ENCODE measurements at regions not wholly inside any gene's neighbourhood (a gene's known extent, or its start where the extent isn't known, plus 50 kb on each side); places are given as distances from the start of the nearest gene placed in this dataset.

DNA sequence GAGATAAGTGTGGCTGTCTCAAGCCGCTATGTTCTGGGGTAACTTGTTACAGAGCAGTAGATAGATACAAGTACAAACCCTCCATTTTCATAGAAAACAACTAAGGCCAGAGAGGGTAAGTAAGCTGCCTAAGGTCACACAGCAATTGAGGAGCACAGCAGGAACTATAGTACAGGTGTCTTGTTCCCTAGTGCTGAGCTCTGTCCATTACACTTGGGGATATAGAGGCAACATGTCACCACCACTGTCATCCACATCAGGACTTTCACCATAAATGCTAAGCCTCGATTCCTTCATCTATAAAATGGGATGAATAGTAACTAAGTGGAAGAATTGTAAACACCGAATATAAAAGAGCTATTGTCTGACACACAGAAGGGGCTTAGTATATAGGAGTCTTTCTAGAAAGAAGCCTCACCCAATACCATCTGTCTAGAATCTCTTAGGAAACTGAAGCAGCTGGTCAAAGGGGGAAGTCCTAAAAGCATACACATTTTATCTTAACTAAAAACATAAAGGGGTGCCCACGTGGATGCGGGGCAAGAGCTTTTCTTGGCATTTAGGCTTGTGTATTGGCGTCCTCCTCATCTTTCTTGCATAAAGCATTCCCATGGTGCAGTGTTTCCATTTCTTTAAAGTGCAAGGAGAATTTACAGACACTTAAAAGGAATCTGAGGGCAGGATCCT, 93.8 kb upstream of the ALX4 start:
- H3K27ac Mint-ChIP-seq: no peak overlapping the region
- H3K4me3 Mint-ChIP-seq: no peak overlapping the region
- TF ChIP-seq RORB (CRISPR knock-in tag; IDR thresholded peaks at IDR 0.05) (no peak), CBFB (CRISPR knock-in tag; IDR thresholded peaks at IDR 0.05; ENCODE audit: low read depth) (no peak), ZNF671 (CRISPR knock-in tag; IDR thresholded peaks at IDR 0.05) (no peak)
- no peaks in the 10 kb centered on the region for H3K36me3 Mint-ChIP-seq
- POLR2A ChIA-PET: interaction anchor here (0.6 kb wide), 1 partner anchor 243 kb away, joined by 3 read pairs; no protein-coding TSS in a partner anchor
- CTCF ChIA-PET: interaction anchor here (1.2 kb wide), 1 partner anchor 14 kb away, joined by 3 read pairs; no protein-coding TSS in a partner anchor
- no peak for DNase-seq (ENCODE audit: low spot score)
- peaks cover 6% of the 10 kb centered on the region for H3K9me3 Mint-ChIP-seq
- peaks cover 6% of the 10 kb centered on the region for H3K27me3 Mint-ChIP-seq (ENCODE audit: low read depth)
- peaks cover 7% of the 10 kb centered on the region for H3K4me1 Mint-ChIP-seq
- no peak for ATAC-seq

DNA sequence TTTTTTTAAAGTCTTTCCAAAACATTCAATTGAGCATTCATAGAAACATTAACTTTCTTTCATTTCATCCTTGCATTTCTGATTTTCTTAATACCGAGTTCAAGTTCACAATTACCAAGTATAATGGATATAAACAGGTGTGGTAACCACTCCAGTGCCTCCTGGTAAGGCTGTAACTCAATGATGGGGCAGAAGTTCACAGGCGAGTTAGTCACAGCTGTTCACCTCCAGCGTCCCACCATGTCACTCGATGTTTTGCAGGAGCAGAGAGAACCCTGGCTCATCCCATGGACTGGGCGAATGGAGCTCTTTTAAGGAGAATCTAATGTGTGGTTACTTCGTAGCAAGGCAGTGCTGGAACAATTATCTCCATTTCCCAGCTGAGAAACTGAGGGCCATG, 94.4 kb upstream of the ALX4 start:
- CTCF ChIA-PET: interaction anchor here (1.2 kb wide), 1 partner anchor 15 kb away, joined by 3 read pairs; no protein-coding TSS in a partner anchor

More for the DNA sequence above, 94.4 kb upstream of the ALX4 start:
- H3K4me1 Mint-ChIP-seq: peaks cover 7% of the 10 kb centered on the region
- DNase-seq (ENCODE audit: low spot score) (no peak), ATAC-seq (no peak)
- POLR2A ChIA-PET: interaction anchor here (0.6 kb wide), 1 partner anchor 242 kb away, joined by 3 read pairs; no protein-coding TSS in a partner anchor
- peaks cover 6% of the 10 kb centered on the region for H3K27me3 Mint-ChIP-seq (ENCODE audit: low read depth)
- H3K4me3 Mint-ChIP-seq: no peak overlapping the region
- no peak overlapping the region for H3K27ac Mint-ChIP-seq
- peaks cover 6% of the 10 kb centered on the region for H3K9me3 Mint-ChIP-seq
- TF ChIP-seq, protein P1, sequence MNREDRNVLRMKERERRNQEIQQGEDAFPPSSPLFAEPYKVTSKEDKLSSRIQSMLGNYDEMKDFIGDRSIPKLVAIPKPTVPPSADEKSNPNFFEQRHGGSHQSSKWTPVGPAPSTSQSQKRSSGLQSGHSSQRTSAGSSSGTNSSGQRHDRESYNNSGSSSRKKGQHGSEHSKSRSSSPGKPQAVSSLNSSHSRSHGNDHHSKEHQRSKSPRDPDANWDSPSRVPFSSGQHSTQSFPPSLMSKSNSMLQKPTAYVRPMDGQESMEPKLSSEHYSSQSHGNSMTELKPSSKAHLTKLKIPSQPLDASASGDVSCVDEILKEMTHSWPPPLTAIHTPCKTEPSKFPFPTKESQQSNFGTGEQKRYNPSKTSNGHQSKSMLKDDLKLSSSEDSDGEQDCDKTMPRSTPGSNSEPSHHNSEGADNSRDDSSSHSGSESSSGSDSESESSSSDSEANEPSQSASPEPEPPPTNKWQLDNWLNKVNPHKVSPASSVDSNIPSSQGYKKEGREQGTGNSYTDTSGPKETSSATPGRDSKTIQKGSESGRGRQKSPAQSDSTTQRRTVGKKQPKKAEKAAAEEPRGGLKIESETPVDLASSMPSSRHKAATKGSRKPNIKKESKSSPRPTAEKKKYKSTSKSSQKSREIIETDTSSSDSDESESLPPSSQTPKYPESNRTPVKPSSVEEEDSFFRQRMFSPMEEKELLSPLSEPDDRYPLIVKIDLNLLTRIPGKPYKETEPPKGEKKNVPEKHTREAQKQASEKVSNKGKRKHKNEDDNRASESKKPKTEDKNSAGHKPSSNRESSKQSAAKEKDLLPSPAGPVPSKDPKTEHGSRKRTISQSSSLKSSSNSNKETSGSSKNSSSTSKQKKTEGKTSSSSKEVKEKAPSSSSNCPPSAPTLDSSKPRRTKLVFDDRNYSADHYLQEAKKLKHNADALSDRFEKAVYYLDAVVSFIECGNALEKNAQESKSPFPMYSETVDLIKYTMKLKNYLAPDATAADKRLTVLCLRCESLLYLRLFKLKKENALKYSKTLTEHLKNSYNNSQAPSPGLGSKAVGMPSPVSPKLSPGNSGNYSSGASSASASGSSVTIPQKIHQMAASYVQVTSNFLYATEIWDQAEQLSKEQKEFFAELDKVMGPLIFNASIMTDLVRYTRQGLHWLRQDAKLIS (CRISPR knock-in tag; IDR thresholded peaks at IDR 0.05; ENCODE audit: borderline replicate concordance): no peak
- TF ChIP-seq ZNF263 (CRISPR knock-in tag; IDR thresholded peaks at IDR 0.05; ENCODE audit: low read depth) (no peak), ESRRA (CRISPR knock-in tag; IDR thresholded peaks at IDR 0.05; ENCODE audit: borderline replicate concordance) (no peak), JUN (CRISPR knock-in tag; IDR thresholded peaks at IDR 0.05) (no peak), OVOL2 (CRISPR knock-in tag; IDR thresholded peaks at IDR 0.05; ENCODE audit: borderline replicate concordance) (no peak), ZNF671 (CRISPR knock-in tag; IDR thresholded peaks at IDR 0.05) (no peak), SMAD4 (CRISPR knock-in tag; IDR thresholded peaks at IDR 0.05) (no peak), IRF2 (CRISPR knock-in tag; IDR thresholded peaks at IDR 0.05; ENCODE audit: borderline replicate concordance, low read depth) (no peak), RELA (CRISPR knock-in tag; IDR thresholded peaks at IDR 0.05; ENCODE audit: borderline replicate concordance) (no peak), EMX1 (CRISPR knock-in tag; IDR thresholded peaks at IDR 0.05) (no peak), TP53 (CRISPR knock-in tag; IDR thresholded peaks at IDR 0.05) (no peak), CBFB (CRISPR knock-in tag; IDR thresholded peaks at IDR 0.05; ENCODE audit: low read depth) (no peak)
- TF ChIP-seq, protein P2, sequence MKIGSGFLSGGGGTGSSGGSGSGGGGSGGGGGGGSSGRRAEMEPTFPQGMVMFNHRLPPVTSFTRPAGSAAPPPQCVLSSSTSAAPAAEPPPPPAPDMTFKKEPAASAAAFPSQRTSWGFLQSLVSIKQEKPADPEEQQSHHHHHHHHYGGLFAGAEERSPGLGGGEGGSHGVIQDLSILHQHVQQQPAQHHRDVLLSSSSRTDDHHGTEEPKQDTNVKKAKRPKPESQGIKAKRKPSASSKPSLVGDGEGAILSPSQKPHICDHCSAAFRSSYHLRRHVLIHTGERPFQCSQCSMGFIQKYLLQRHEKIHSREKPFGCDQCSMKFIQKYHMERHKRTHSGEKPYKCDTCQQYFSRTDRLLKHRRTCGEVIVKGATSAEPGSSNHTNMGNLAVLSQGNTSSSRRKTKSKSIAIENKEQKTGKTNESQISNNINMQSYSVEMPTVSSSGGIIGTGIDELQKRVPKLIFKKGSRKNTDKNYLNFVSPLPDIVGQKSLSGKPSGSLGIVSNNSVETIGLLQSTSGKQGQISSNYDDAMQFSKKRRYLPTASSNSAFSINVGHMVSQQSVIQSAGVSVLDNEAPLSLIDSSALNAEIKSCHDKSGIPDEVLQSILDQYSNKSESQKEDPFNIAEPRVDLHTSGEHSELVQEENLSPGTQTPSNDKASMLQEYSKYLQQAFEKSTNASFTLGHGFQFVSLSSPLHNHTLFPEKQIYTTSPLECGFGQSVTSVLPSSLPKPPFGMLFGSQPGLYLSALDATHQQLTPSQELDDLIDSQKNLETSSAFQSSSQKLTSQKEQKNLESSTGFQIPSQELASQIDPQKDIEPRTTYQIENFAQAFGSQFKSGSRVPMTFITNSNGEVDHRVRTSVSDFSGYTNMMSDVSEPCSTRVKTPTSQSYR (CRISPR knock-in tag; IDR thresholded peaks at IDR 0.05): no peak
- TF ChIP-seq, protein P3, sequence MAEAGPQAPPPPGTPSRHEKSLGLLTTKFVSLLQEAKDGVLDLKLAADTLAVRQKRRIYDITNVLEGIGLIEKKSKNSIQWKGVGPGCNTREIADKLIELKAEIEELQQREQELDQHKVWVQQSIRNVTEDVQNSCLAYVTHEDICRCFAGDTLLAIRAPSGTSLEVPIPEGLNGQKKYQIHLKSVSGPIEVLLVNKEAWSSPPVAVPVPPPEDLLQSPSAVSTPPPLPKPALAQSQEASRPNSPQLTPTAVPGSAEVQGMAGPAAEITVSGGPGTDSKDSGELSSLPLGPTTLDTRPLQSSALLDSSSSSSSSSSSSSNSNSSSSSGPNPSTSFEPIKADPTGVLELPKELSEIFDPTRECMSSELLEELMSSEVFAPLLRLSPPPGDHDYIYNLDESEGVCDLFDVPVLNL (CRISPR knock-in tag; IDR thresholded peaks at IDR 0.05; ENCODE audit: borderline replicate concordance, low read depth): no peak
- TF ChIP-seq, protein P4, sequence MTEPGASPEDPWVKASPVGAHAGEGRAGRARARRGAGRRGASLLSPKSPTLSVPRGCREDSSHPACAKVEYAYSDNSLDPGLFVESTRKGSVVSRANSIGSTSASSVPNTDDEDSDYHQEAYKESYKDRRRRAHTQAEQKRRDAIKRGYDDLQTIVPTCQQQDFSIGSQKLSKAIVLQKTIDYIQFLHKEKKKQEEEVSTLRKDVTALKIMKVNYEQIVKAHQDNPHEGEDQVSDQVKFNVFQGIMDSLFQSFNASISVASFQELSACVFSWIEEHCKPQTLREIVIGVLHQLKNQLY (CRISPR knock-in tag; IDR thresholded peaks at IDR 0.05): no peak
- TF ChIP-seq, protein P5, sequence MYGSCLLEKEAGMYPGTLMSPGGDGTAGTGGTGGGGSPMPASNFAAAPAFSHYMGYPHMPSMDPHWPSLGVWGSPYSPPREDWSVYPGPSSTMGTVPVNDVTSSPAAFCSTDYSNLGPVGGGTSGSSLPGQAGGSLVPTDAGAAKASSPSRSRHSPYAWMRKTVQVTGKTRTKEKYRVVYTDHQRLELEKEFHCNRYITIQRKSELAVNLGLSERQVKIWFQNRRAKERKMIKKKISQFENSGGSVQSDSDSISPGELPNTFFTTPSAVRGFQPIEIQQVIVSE (CRISPR knock-in tag; IDR thresholded peaks at IDR 0.05; ENCODE audit: borderline replicate concordance): no peak
- TF ChIP-seq, protein P6, sequence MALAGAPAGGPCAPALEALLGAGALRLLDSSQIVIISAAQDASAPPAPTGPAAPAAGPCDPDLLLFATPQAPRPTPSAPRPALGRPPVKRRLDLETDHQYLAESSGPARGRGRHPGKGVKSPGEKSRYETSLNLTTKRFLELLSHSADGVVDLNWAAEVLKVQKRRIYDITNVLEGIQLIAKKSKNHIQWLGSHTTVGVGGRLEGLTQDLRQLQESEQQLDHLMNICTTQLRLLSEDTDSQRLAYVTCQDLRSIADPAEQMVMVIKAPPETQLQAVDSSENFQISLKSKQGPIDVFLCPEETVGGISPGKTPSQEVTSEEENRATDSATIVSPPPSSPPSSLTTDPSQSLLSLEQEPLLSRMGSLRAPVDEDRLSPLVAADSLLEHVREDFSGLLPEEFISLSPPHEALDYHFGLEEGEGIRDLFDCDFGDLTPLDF (CRISPR knock-in tag; IDR thresholded peaks at IDR 0.05): no peak
- H3K36me3 Mint-ChIP-seq: no peaks in the 10 kb centered on the region
